Naive thymus-derived CD8-positive, alpha-beta T cell (primary cell): ENCODE measurements at regions not wholly inside any gene's neighbourhood (a gene's known extent, or its start where the extent isn't known, plus 50 kb on each side); places are given as distances from the start of the nearest gene placed in this dataset.
A peak's percentile ranks its signal among the peaks of the same experiment; 100 is the strongest.

Experiments used
- ATAC-seq, 2 donors: fragments of 150-1000 bp; cut with Tn5 transposase in 1 of 2; sonication (Bioruptor Pico), chemical (Tn5 transposase) in 1 of 2; 1 replicate in 1 of 2; 2 replicates in 1 of 2; pipeline ENCODE4 v1.10.0; 2021; ENCODE audit warnings: mild to moderate bottlenecking in 2 of 2, moderate library complexity in 2 of 2
- POLR2A ChIA-PET: fragments of 350-600 bp; sonication (Branson Sonifier 250); formaldehyde crosslinking; loops from one replicate; lab custom pipeline; 2021; ENCODE audit warnings: antibody characterized with exemption; lab: Charles Lee
- DNase-seq, 10 donors: peaks; one replicate each; pipeline versions ENCODE4 v3.0.0 to v3.0.0-alpha.2; 2020 to 2022
- H3K27ac Mint-ChIP-seq, 10 donors: one replicate each; pipeline ENCODE4 v1.8.0; 2020 to 2022; ENCODE audit warnings: mild to moderate bottlenecking in 10 of 10, mixed read lengths in 10 of 10, moderate library complexity in 4 of 10, inconsistent platforms in 1 of 10
- H3K27me3 Mint-ChIP-seq, 5 donors: one replicate each; pipeline ENCODE4 v1.8.0; 2021 to 2022; ENCODE audit warnings: mixed read lengths in 5 of 5
- H3K36me3 Mint-ChIP-seq, 3 donors: one replicate each; pipeline ENCODE4 v1.8.0; 2020 to 2022; ENCODE audit warnings: mixed read lengths in 3 of 3, mild to moderate bottlenecking in 2 of 3, inconsistent platforms in 1 of 3
- H3K4me1 Mint-ChIP-seq, 4 donors: one replicate each; pipeline ENCODE4 v1.8.0; 2021 to 2022; ENCODE audit warnings: mixed read lengths in 4 of 4
- H3K4me3 Mint-ChIP-seq, 10 donors: one replicate each; pipeline ENCODE4 v1.8.0; 2020 to 2022; ENCODE audit warnings: mild to moderate bottlenecking in 10 of 10, mixed read lengths in 10 of 10, moderate library complexity in 6 of 10, inconsistent platforms in 1 of 10
- H3K9me3 Mint-ChIP-seq, 9 donors: one replicate each; pipeline ENCODE4 v1.8.0; 2020 to 2022; ENCODE audit warnings: mixed read lengths in 9 of 9, mild to moderate bottlenecking in 3 of 9, inconsistent platforms in 1 of 9, moderate library complexity in 1 of 9

GRCh38 chrX:148380107-148380506 lies 120.3 kb upstream of the AFF2 start:
- Mint-ChIP-seq H3K36me3 (peaks cover 0 to 2% (median 0%) of the 10 kb centered on the region in 3 donors), H3K4me1 (peaks cover 8 to 33% (median 24%) of the 10 kb centered on the region in 4 donors), H3K27me3 (no peaks in the 10 kb centered on the region), H3K27ac (peak overlapping the region; percentile 83 to 96 (median 92)), H3K4me3 (peak overlapping the region; percentile 73 to 90 (median 84)), H3K9me3 (peaks cover 0 to 13% (median 0%) of the 10 kb centered on the region in 9 donors)
- peak in 1 of 2 donors; percentile 14 for ATAC-seq
- DNase-seq: no peak
- POLR2A ChIA-PET: interaction anchor here (1.6 to 1.7 kb wide), 2 partner anchors 46 to 69 kb away, joined by 5 to 6 read pairs; no protein-coding TSS in a partner anchor

- Mint-ChIP-seq H3K27ac (peak overlapping the region; percentile 83 to 96 (median 94)), H3K36me3 (no peaks in the 10 kb centered on the region), H3K9me3 (peaks cover 0 to 6% (median 0%) of the 10 kb centered on the region in 9 donors), H3K4me3 (peak overlapping the region; percentile 73 to 90 (median 84)), H3K4me1 (peaks cover 8 to 33% (median 24%) of the 10 kb centered on the region in 4 donors), H3K27me3 (no peaks in the 10 kb centered on the region)
- POLR2A ChIA-PET: interaction anchor here (1.0 to 1.7 kb wide), 3 partner anchors 47 to 70 kb away, joined by 3 to 6 read pairs (median 5); no protein-coding TSS in a partner anchor
- DNase-seq: peak in 8 of 10 donors; percentile 7 to 62 (median 32)
- ATAC-seq: peak; percentile 82 to 85
These were observed 119.5 kb upstream of the AFF2 start for GRCh38 chrX:148380650-148381561.

GRCh38 chrX:148381603-148382002 lies 118.8 kb upstream of the AFF2 start:
- Mint-ChIP-seq H3K27me3 (no peaks in the 10 kb centered on the region), H3K4me3 (peak overlapping the region; percentile 73 to 90 (median 84)), H3K4me1 (peaks cover 8 to 33% (median 24%) of the 10 kb centered on the region in 4 donors), H3K9me3 (peaks cover 0 to 3% (median 0%) of the 10 kb centered on the region in 9 donors), H3K27ac (peak overlapping the region; percentile 83 to 96 (median 94)), H3K36me3 (no peaks in the 10 kb centered on the region)
- POLR2A ChIA-PET: interaction anchor here (1.0 to 1.6 kb wide), 2 partner anchors 62 to 71 kb away, joined by 3 to 5 read pairs; no protein-coding TSS in a partner anchor
- ATAC-seq (peak; percentile 14 to 31), DNase-seq (no peak)

GRCh38 chrX:148382983-148383382 lies 117.4 kb upstream of the AFF2 start:
- no peak for DNase-seq
- Mint-ChIP-seq H3K27me3 (no peaks in the 10 kb centered on the region), H3K4me3 (no peak overlapping the region), H3K27ac (peak overlapping the region in 2 of 10 donors; percentile 41 to 66), H3K9me3 (peaks cover 0 to 3% (median 0%) of the 10 kb centered on the region in 9 donors), H3K36me3 (no peaks in the 10 kb centered on the region), H3K4me1 (peaks cover 8 to 33% (median 24%) of the 10 kb centered on the region in 4 donors)
- POLR2A ChIA-PET: no interaction called here
- ATAC-seq: no peak

- Mint-ChIP-seq H3K4me1 (peaks cover 4 to 27% (median 15%) of the 10 kb centered on the region in 4 donors), H3K9me3 (no peaks in the 10 kb centered on the region), H3K4me3 (no peak overlapping the region), H3K27ac (no peak overlapping the region), H3K27me3 (no peaks in the 10 kb centered on the region), H3K36me3 (no peaks in the 10 kb centered on the region)
- no peak for ATAC-seq
- no peak for DNase-seq
- POLR2A ChIA-PET: no interaction called here
These were observed 114.9 kb upstream of the AFF2 start for GRCh38 chrX:148385471-148385870.

- POLR2A ChIA-PET: interaction anchor here (0.7 kb wide), 1 partner anchor 274 kb away, joined by 7 read pairs; no protein-coding TSS in a partner anchor
- H3K36me3 Mint-ChIP-seq: no peaks in the 10 kb centered on the region
- no peaks in the 10 kb centered on the region for H3K27me3 Mint-ChIP-seq
- ATAC-seq: no peak
- H3K9me3 Mint-ChIP-seq: no peaks in the 10 kb centered on the region
- H3K4me3 Mint-ChIP-seq: no peak overlapping the region
- H3K4me1 Mint-ChIP-seq: peaks cover 0 to 6% (median 2%) of the 10 kb centered on the region in 4 donors
- no peak for DNase-seq
- peak overlapping the region in 1 of 10 donors; percentile 6 for H3K27ac Mint-ChIP-seq
These were observed 110.8 kb upstream of the AFF2 start for GRCh38 chrX:148389629-148390028.

- Mint-ChIP-seq H3K4me1 (peaks cover 0 to 5% (median under 1%) of the 10 kb centered on the region in 4 donors), H3K27me3 (no peaks in the 10 kb centered on the region), H3K27ac (no peak overlapping the region), H3K4me3 (no peak overlapping the region), H3K9me3 (no peaks in the 10 kb centered on the region), H3K36me3 (no peaks in the 10 kb centered on the region)
- ATAC-seq (no peak), DNase-seq (no peak)
- POLR2A ChIA-PET: no interaction called here
These were observed 88.4 kb upstream of the AFF2 start for GRCh38 chrX:148412006-148412405.

GRCh38 chrX:148416142-148416541 lies 84.3 kb upstream of the AFF2 start:
- POLR2A ChIA-PET: no interaction called here
- Mint-ChIP-seq H3K4me3 (no peak overlapping the region), H3K27ac (no peak overlapping the region), H3K36me3 (no peaks in the 10 kb centered on the region), H3K4me1 (peaks cover 0 to 7% (median 2%) of the 10 kb centered on the region in 4 donors), H3K9me3 (no peaks in the 10 kb centered on the region), H3K27me3 (no peaks in the 10 kb centered on the region)
- ATAC-seq (no peak), DNase-seq (no peak)

- Mint-ChIP-seq H3K4me1 (peaks cover 0 to 7% (median 1%) of the 10 kb centered on the region in 4 donors), H3K9me3 (no peaks in the 10 kb centered on the region), H3K4me3 (no peak overlapping the region), H3K27ac (no peak overlapping the region), H3K36me3 (no peaks in the 10 kb centered on the region), H3K27me3 (no peaks in the 10 kb centered on the region)
- POLR2A ChIA-PET: no interaction called here
- ATAC-seq (no peak), DNase-seq (no peak)
These were observed 83.5 kb upstream of the AFF2 start for GRCh38 chrX:148416931-148417330.

GRCh38 chrX:148417934-148418333 lies 82.5 kb upstream of the AFF2 start:
- H3K4me1 Mint-ChIP-seq: peaks cover 0 to 7% (median 0%) of the 10 kb centered on the region in 4 donors
- H3K27ac Mint-ChIP-seq: no peak overlapping the region
- H3K27me3 Mint-ChIP-seq: no peaks in the 10 kb centered on the region
- no peaks in the 10 kb centered on the region for H3K9me3 Mint-ChIP-seq
- POLR2A ChIA-PET: no interaction called here
- DNase-seq (no peak), ATAC-seq (no peak)
- no peaks in the 10 kb centered on the region for H3K36me3 Mint-ChIP-seq
- no peak overlapping the region for H3K4me3 Mint-ChIP-seq

GRCh38 chrX:148422526-148422925 lies 77.9 kb upstream of the AFF2 start:
- H3K36me3 Mint-ChIP-seq: no peaks in the 10 kb centered on the region
- H3K9me3 Mint-ChIP-seq: peaks cover 0 to 2% (median 0%) of the 10 kb centered on the region in 9 donors
- H3K4me1 Mint-ChIP-seq: peaks cover 0 to 8% (median 0%) of the 10 kb centered on the region in 4 donors
- H3K27me3 Mint-ChIP-seq: no peaks in the 10 kb centered on the region
- POLR2A ChIA-PET: no interaction called here
- no peak overlapping the region for H3K4me3 Mint-ChIP-seq
- ATAC-seq (no peak), DNase-seq (no peak)
- H3K27ac Mint-ChIP-seq: no peak overlapping the region

- Mint-ChIP-seq H3K27ac (no peak overlapping the region), H3K9me3 (peaks cover 0 to 2% (median 0%) of the 10 kb centered on the region in 9 donors), H3K4me1 (peaks cover 0 to 1% (median 0%) of the 10 kb centered on the region in 4 donors), H3K4me3 (no peak overlapping the region), H3K27me3 (no peaks in the 10 kb centered on the region), H3K36me3 (no peaks in the 10 kb centered on the region)
- POLR2A ChIA-PET: no interaction called here
- DNase-seq (no peak), ATAC-seq (no peak)
These were observed 75.8 kb upstream of the AFF2 start for GRCh38 chrX:148424570-148424969.

- POLR2A ChIA-PET: no interaction called here
- no peak overlapping the region for H3K27ac Mint-ChIP-seq
- no peaks in the 10 kb centered on the region for H3K27me3 Mint-ChIP-seq
- no peaks in the 10 kb centered on the region for H3K36me3 Mint-ChIP-seq
- DNase-seq (no peak), ATAC-seq (no peak)
- H3K4me3 Mint-ChIP-seq: no peak overlapping the region
- H3K9me3 Mint-ChIP-seq: peaks cover 0 to 2% (median 0%) of the 10 kb centered on the region in 9 donors
- H3K4me1 Mint-ChIP-seq: peaks cover 0 to 1% (median 0%) of the 10 kb centered on the region in 4 donors
These were observed 74.0 kb upstream of the AFF2 start for GRCh38 chrX:148426467-148426866.
